CD4-positive, alpha-beta T cell (primary cell): ENCODE measurements at regions not wholly inside any gene's neighbourhood (a gene's known extent, or its start where the extent isn't known, plus 50 kb on each side); places are given as distances from the start of the nearest gene placed in this dataset.
"Not testable (repeated sequence)": the region's sequence is repeated elsewhere in the genome, so short reads cannot be mapped to it uniquely, and the experiment has no call there.

Experiments used
- ATAC-seq: fragments of 200-7000 bp; cut with Tn5 transposase; one replicate; pipeline ENCODE4 v1.10.0; 2022; ENCODE audit warnings: mild to moderate bottlenecking; ENCODE audit not compliant: poor library complexity
- CTCF ChIA-PET: fragments of 350-600 bp; sonication (Branson Sonifier 250); formaldehyde crosslinking; loops from one replicate; lab custom pipeline; 2021; ENCODE audit warnings: antibody characterized with exemption, inconsistent platforms; lab: Charles Lee
- POLR2A ChIA-PET: fragments of 350-600 bp; sonication (Branson Sonifier 250); formaldehyde crosslinking; loops from one replicate; lab custom pipeline; 2021; ENCODE audit warnings: antibody characterized with exemption, inconsistent platforms; lab: Charles Lee
- DNase-seq, 14 experiments: peaks; one replicate each; pipeline ENCODE4 v3.0.0-alpha.2; 2013 to 2020; ENCODE audit warnings: mixed read lengths in 2 of 14
- H3K27ac ChIP-seq, 2 donors: one replicate each; pipeline versions ENCODE4 v1.5.1 to v1.7.0; 2013; ENCODE audit warnings: low read length in 2 of 2, low read depth in 1 of 2, mild to moderate bottlenecking in 1 of 2
- H3K27me3 ChIP-seq, 2 experiments: 1 replicate in 1 of 2; 2 replicates in 1 of 2; pipeline versions ENCODE4 v1.6.1 to v1.7.0; 2013; ENCODE audit warnings: low read length in 2 of 2, control low read depth in 1 of 2, mild to moderate bottlenecking in 1 of 2, moderate library complexity in 1 of 2; ENCODE audit not compliant: insufficient read depth in 2 of 2, control insufficient read depth in 1 of 2
- H3K36me3 ChIP-seq: one replicate; pipeline ENCODE4 v1.6.1; 2013; ENCODE audit warnings: low read length, control low read depth; ENCODE audit not compliant: insufficient read depth
- H3K4me1 ChIP-seq: one replicate; pipeline ENCODE4 v1.6.1; 2013; ENCODE audit warnings: low read length, control low read depth; ENCODE audit not compliant: insufficient read depth
- H3K4me3 ChIP-seq: one replicate; pipeline ENCODE4 v1.5.1; 2013; ENCODE audit warnings: mild to moderate bottlenecking, low read length, moderate library complexity
- H3K9me3 ChIP-seq, 2 experiments: 1 replicate in 1 of 2; 2 replicates in 1 of 2; pipeline versions ENCODE4 v1.6.1 to v1.7.0; 2013; ENCODE audit warnings: low read length in 2 of 2, mild to moderate bottlenecking in 2 of 2, control low read depth in 1 of 2, moderate library complexity in 1 of 2; ENCODE audit not compliant: control insufficient read depth in 1 of 2, insufficient read depth in 1 of 2
- H3K27ac Mint-ChIP-seq: one replicate; pipeline ENCODE4 v1.8.0; 2020; ENCODE audit warnings: mixed read lengths
- H3K27me3 Mint-ChIP-seq: one replicate; pipeline ENCODE4 v1.8.0; 2021; ENCODE audit warnings: mixed read lengths
- H3K36me3 Mint-ChIP-seq: one replicate; pipeline ENCODE4 v1.8.0; 2021; ENCODE audit warnings: low read depth, mixed read lengths
- H3K4me1 Mint-ChIP-seq: one replicate; pipeline ENCODE4 v1.8.0; 2021; ENCODE audit warnings: low read depth, mixed read lengths
- H3K4me3 Mint-ChIP-seq: one replicate; pipeline ENCODE4 v1.8.0; 2020; ENCODE audit warnings: mild to moderate bottlenecking, mixed read lengths
- H3K9me3 Mint-ChIP-seq: one replicate; pipeline ENCODE4 v1.8.0; 2020; ENCODE audit warnings: mixed read lengths
- CTCF ChIP-seq: fragments of 200-600 bp; IDR thresholded peaks from one replicate; pipeline ENCODE4 v1.8.0; 2022; ENCODE audit warnings: antibody characterized with exemption, mild to moderate bottlenecking
- intact Hi-C, 2 experiments: fragments of 100-400 bp; cut with DNase I in 1 of 2; cut with micrococcal nuclease in 1 of 2; formaldehyde crosslinking; loops; one replicate each; pipeline versions ENCODE4 v1.15.1 to v1.9.0; 2023 to 2025; cut with DNase I, micrococcal nuclease

GRCh38 chr18:21979759-21980158 is 189.6 kb upstream of the GATA6 start:
- Histone ChIP-seq H3K9me3 (peaks cover 0 to 4% of the 10 kb centered on the region in 2 experiments), H3K36me3 (no peaks in the 10 kb centered on the region), H3K27me3 (no peaks in the 10 kb centered on the region), H3K4me1 (no peaks in the 10 kb centered on the region), H3K27ac (no peak overlapping the region), H3K4me3 (no peak overlapping the region)
- DNase-seq (no peak), ATAC-seq (no peak)
- Mint-ChIP-seq H3K27ac (no peak overlapping the region), H3K9me3 (peaks cover 2% of the 10 kb centered on the region), H3K4me1 (no peaks in the 10 kb centered on the region), H3K4me3 (no peak overlapping the region), H3K36me3 (no peaks in the 10 kb centered on the region), H3K27me3 (no peaks in the 10 kb centered on the region)
- ChIA-PET POLR2A (no interaction called here), CTCF (no interaction called here)
- intact Hi-C loops, result no loop called here
- no peak for TF ChIP-seq CTCF

GRCh38 chr18:21980744-21981143 is 188.6 kb upstream of the GATA6 start:
- peaks cover 0 to 4% of the 10 kb centered on the region in 2 experiments for H3K9me3 ChIP-seq
- Mint-ChIP-seq H3K4me1 (no peaks in the 10 kb centered on the region), H3K36me3 (no peaks in the 10 kb centered on the region), H3K9me3 (peaks cover 2% of the 10 kb centered on the region), H3K27me3 (no peaks in the 10 kb centered on the region), H3K4me3 (no peak overlapping the region), H3K27ac (no peak overlapping the region)
- H3K27me3 ChIP-seq, result no peaks in the 10 kb centered on the region
- H3K4me3 ChIP-seq, result no peak overlapping the region
- no peaks in the 10 kb centered on the region for H3K36me3 ChIP-seq
- CTCF ChIA-PET, result no interaction called here
- ATAC-seq, result no peak
- no peak for DNase-seq
- no peak for TF ChIP-seq CTCF
- no peaks in the 10 kb centered on the region for H3K4me1 ChIP-seq
- POLR2A ChIA-PET, result no interaction called here
- no peak overlapping the region for H3K27ac ChIP-seq
- intact Hi-C loops, result no loop called here

- intact Hi-C loops, H3K27me3 ChIP-seq, H3K27me3 Mint-ChIP-seq, H3K4me1 ChIP-seq, H3K4me3 Mint-ChIP-seq, H3K27ac Mint-ChIP-seq, DNase-seq, H3K36me3 Mint-ChIP-seq, ATAC-seq, H3K4me3 ChIP-seq, H3K9me3 ChIP-seq, H3K27ac ChIP-seq, H3K9me3 Mint-ChIP-seq, H3K36me3 ChIP-seq, H3K4me1 Mint-ChIP-seq, CTCF ChIA-PET: not testable (repeated sequence)
- POLR2A ChIA-PET, result interaction anchor here (0.5 kb wide), 1 partner anchor 976 kb away, joined by 3 read pairs; no protein-coding TSS in a partner anchor
Observed at GRCh38 chr18:21981489-21981888, 187.9 kb upstream of the GATA6 start.

- CTCF ChIA-PET, result no interaction called here
- Histone ChIP-seq H3K27me3 (no peaks in the 10 kb centered on the region), H3K9me3 (no peaks in the 10 kb centered on the region), H3K4me1 (no peaks in the 10 kb centered on the region), H3K4me3 (no peak overlapping the region), H3K27ac (no peak overlapping the region), H3K36me3 (no peaks in the 10 kb centered on the region)
- no peak for ATAC-seq
- intact Hi-C loops, result no loop called here
- H3K9me3 Mint-ChIP-seq, result peaks cover 2% of the 10 kb centered on the region
- H3K4me3 Mint-ChIP-seq, result no peak overlapping the region
- no peak overlapping the region for H3K27ac Mint-ChIP-seq
- DNase-seq, result no peak
- H3K4me1 Mint-ChIP-seq, result no peaks in the 10 kb centered on the region
- H3K27me3 Mint-ChIP-seq, result no peaks in the 10 kb centered on the region
- TF ChIP-seq CTCF, result no peak
- H3K36me3 Mint-ChIP-seq, result no peaks in the 10 kb centered on the region
- POLR2A ChIA-PET, result no interaction called here
Observed at GRCh38 chr18:21991081-21991534, 178.3 kb upstream of the GATA6 start.
